NCI-H460 (cell line): ENCODE measurements at regions not wholly inside any gene's neighbourhood (a gene's known extent, or its start where the extent isn't known, plus 50 kb on each side); places are given as distances from the start of the nearest gene placed in this dataset.

Experiments used
- DNase-seq: peaks from one replicate; pipeline ENCODE4 v3.0.0-alpha.2; 2016; ENCODE audit warnings: low read depth; ENCODE audit errors: extremely low read depth

- no peak for DNase-seq
Observed at GRCh38 chr6:15996030-15996429, 132.9 kb upstream of the MYLIP start.

DNA sequence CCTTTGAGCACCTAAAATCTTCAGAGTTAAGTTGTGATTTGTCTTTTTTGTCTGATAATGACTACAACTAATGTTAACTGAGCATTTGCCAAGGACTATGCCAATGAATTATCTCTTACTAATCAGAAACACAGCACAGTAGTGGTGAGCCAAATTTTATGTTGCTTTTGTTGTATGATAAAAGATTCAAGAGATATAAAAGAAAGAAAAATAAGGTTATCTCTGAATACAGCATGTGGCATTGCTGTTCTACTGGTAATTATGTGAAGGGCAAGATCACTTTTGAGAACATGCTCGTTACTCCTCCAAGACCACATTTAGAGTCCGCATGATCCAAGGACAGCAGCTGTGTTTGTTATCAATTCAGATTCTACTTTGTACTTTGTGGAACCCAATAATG, 133.4 kb upstream of the MYLIP start:
- no peak for DNase-seq

DNA sequence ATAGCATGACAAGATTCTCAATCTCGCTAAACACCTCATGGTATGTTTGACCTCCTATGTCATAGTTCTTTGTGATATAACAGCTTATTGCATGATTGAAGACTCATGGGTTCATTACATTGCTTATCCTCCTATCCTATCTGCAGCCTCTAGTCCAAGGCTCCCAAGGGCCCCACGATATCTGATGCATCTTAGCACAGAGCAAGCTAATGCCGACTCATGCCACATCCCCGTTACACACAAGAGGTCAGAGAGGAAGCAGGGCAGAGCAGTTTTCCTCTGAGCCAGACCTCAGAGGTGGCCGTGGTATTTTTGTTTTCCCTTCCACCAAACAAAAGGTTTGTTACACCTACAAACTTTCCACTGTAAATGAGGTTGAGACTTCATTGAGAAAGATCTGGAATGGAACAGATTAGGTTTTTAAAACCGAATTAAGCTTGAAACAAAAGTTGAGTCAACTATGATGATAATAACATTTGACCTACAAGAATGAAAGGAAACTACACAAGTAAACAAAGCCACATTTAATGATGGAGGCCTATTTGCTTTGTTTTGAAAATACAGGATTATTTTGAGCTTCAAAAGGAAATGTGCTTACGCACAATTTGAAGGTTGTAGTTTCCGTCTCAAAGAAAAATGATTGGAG, 133.9 kb upstream of the MYLIP start:
- DNase-seq = no peak

DNA sequence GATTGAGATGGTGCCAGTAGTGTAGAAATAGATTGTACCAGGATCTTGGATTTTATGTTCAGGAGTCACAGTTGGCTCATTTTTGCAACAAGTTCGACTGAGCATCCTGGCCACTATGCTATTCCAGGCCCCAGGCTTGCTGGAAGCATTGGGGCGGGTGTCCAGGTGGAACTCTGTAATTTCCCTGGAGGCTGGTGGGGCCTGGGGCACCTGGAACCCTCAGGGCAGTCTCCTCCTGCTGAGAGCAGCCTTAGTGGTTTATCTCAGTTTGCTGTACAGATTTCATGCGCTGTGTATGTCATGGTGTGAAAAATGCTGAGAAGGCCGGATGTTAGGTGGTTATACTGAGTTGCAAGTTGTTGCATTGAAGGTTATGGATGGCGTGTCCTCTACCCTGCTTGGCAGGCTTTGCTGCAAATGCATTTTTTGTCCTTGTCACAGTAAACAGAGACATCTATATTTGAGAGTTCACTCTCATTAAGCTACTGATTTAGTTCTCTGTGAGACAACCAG, 135.1 kb upstream of the MYLIP start:
- no peak for DNase-seq

DNA sequence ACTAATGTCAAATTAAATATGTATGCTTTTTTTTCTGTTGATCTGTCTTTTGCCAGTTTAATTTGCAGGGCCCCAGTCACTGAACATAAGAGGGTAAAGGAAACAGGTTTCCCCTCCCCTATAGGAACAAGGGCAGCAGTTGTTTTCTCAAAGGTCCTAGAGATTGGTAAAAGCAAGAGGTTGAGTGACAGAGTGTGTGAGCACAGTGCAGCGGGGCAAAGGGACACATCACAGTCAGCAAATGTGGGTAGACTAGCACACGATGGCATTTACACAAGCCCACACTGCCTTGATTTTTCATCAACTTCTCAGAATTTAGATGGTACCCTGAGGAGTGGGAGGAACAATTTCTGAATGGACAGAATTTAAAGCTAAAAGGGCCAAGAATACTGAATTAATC, 138.7 kb upstream of the MYLIP start:
- no peak for DNase-seq

GRCh38 chr6:15989397-15989796, 139.5 kb upstream of the MYLIP start:
- no peak for DNase-seq

DNA sequence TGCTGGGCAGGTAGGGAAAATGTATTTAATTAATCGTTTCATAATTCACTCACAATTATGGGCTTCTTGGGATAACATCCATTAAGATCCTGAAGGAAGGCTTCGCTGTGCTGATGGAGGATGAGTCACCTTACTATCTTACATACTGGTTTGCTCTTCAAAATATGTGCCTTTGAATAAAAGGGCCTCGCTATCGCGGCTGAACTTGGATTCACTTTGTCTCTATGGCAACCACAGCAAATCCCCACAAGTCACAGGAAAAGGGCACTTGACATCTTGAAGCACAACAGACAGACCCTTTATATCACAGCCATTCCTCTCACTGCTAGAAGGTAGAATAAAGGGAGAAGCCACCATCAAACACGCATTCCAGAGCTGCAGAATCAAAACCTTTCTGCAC, 141.3 kb upstream of the MYLIP start:
- no peak for DNase-seq

- no peak for DNase-seq
Observed at GRCh38 chr6:15986027-15986629, 142.8 kb upstream of the MYLIP start.

DNA sequence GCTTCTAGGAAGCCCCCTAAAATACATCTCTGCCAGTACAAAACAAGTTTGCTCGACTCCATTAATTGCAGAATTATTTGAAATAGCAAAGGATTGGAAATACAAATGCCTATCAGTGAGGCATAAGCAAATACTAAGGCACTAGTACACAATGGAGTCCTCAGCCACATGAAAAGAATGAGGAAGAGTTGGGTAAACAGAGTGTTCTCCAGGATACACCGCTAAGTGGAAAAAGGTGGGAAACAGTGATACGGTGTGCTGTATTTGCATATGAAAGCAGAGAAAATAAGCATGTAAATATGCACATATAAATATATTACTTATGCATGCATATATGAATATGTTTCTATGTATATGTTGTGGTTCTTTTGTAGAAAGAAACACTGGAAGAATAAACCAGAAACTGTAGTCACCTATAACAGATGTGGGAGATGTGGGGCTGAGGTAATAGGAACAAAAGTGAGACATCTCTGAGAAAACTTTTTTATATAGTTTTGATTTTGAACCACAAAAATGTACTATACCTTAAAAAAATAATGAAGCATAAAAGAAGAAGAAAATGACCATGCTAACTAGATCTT, 143.4 kb upstream of the MYLIP start:
- no peak for DNase-seq

GRCh38 chr6:15981956-15982355, 146.9 kb upstream of the MYLIP start:
- DNase-seq = no peak

DNA sequence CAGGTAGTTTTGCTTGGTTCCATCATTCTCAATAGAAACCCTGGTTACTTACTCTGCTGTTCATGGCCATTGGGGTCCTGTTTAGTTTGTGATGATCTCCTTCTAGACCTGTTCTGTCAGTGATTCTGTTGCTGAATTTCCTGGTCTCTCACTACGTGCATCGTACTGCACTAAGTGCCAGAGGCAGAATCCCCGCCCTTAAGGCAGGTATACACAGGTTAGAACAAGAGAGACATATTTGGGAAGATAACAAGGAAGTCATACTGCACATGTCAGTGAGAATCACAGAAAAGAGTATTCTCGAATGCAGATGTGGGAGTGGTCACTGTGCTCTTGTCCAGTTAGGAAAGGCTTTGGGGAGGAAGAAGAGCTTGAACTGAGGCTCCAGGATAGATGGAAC, 148.1 kb upstream of the MYLIP start:
- no peak for DNase-seq

DNA sequence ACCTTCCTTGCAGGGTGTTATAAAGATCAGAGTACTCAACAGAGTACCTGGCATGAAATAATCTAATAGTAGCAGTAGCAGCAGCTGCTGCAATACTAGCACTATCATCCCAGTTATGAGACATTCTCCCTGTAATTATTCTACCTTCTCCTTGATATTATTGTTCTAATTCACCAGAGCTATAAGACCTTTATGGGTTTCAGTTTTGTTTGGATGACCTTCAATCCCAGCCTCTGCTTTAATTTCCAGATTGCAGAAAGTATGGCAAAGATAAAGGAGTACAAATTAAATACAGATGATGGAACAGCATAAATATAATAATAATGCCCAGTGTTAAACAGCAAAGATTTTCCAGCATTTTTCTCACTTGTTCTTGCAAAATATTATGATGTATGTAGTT, 150.5 kb upstream of the MYLIP start:
- DNase-seq = no peak

- DNase-seq = no peak
Observed at GRCh38 chr6:15977050-15977449, 151.8 kb upstream of the MYLIP start.

GRCh38 chr6:15974817-15975216, 154.1 kb upstream of the MYLIP start:
- no peak for DNase-seq

DNA sequence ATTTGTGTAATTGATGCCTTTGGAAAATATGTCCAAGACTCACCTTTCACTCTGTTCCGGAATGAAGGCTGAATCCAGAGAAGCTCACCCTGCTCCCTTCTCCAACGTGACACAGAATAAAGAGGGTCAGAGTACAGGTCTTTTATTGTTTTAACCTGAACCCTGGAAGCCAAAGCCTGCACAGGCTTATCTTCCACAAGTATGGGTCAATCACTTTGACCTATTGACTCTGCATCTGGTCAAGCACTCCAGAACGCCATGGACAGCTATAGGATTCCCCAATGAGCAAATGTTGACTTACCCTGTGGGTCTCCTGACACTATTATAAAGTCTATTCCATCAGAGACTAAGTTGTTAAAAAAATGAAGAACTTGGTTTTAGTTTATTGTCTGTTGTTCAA, 158.4 kb upstream of the MYLIP start:
- DNase-seq = no peak

GRCh38 chr6:15969236-15969778, 159.6 kb upstream of the MYLIP start:
- DNase-seq = no peak

DNA sequence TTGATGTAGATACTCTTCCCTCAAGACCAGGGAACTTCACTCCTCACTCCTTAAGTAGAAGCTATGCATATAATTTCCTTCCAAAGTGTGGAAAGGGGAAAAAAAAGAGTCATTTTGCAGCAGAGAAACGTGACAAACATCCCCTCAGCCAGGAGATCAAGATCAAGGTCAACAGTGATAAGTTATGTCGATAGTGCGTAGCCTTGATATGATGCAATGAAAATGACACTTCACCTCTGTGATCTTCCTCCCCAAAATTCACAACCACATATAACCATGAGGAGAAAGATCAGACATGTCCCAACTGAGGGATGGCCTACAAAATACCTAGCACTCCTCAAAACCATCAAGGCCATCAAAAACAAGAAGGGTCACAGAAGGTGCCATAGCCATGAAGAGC, 160.4 kb upstream of the MYLIP start:
- DNase-seq = no peak

- no peak for DNase-seq
Observed at GRCh38 chr6:15966000-15966520, 162.8 kb upstream of the MYLIP start.

- DNase-seq = no peak
Observed at GRCh38 chr6:15962449-15962764, 166.5 kb upstream of the MYLIP start.

GRCh38 chr6:15961635-15962448, 167.0 kb upstream of the MYLIP start:
- no peak for DNase-seq
